OCI-M1 (cell line): ENCODE measurements at regions not wholly inside any gene's neighbourhood (a gene's known extent, or its start where the extent isn't known, plus 50 kb on each side); places are given as distances from the start of the nearest gene placed in this dataset.

ENCODE experiments used
- DNase-seq: peaks from one replicate; lab custom pipeline; 2025; lab: John Stamatoyannopoulos, UW

DNA sequence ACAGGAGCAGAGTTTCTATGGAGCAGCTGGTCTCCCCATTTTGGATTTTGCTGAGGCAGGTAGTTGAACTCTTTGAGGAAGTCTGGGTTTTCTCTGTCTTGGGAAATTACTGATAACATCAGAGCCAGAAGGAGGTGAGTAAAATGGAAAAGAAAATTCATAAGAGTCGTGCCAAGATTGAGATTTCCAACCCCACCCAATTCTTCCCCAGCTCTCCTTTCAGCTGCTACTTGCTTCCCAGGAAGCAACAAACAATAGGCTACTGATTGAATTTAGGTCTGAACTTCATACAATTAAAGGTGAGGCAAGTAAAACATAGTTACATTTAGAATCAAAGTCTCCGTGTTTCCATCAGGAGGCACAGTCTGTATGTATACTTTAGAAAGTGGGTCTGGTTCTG is 54.6 kb upstream of the EOLA2 start:
- no peak for DNase-seq

DNA sequence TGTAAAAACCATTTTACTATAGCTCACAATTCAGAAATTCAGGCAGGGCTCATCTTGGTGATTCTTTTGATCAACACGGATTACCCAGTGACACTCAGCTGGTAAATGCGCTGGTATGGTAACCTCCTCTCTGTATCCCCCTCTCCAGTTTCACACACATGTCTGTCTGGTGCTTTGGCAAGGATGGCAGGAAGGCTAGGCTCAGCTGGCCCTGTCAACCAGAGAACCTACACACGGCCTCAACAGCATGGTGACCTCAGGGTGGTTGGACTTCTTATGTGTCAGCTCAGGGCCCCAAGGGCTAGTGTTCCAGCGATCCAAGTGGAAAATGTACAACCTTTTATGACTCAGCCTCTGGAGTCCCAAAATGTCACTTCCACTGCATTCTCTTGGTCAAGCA is 55.7 kb upstream of the EOLA2 start:
- DNase-seq = no peak

DNA sequence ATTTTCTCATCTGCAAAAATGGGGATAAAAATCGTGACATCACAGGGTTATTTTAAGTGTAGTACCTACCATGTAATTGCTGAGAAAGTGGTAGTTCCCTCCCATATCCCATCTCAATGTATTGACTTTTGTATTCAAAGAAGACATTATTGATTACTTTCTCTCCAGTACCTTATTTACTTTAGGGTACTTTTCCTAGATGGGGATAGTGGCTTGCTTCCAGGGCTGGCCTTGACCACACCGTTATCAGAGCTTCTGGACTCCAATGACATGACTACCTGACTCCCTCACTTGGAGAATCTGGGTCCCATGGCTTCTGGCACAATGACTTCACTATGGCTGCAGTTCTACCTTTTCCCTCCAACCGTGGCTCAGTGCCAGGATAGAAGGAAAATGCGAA is 58.2 kb upstream of the EOLA2 start:
- DNase-seq = no peak

DNA sequence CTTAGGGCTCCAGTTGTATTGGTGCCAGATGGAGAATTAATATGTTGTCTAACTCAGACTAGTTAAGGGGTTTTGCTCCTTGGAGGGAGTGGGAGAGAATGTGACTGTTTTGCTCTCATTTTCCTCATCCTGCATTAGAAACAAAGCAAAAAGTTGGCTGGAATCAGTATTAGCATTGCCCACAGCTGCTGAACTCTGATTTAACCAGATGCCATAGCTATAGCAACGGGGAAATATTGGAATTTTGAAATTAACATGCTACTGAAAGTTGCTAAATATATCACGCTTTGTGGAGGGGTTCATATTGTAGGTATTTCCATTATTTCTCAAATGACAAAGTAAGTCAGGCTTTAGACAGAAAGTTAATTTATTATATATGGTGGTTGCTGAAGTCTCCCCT is 66.7 kb upstream of the EOLA2 start:
- no peak for DNase-seq

DNA sequence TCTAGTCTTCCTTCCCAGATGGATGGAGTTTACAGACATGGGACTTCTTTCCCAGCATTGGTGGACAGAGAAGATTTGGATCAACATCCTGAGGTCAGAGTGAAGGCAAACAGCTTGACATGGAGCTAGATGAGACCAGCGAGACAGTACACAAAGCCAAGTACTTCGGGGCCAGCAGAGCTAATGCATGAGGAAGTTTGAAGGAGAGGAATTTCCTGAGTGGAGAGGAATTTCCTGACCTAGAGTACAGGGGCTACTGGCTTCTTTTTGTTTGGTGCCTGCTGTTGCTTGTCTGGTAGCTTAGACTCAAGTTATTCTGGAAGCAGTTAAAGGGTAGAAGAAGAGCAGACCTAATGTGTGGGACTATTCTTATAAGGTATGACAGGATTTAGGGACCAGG is 69.1 kb upstream of the EOLA2 start:
- DNase-seq = no peak

DNA sequence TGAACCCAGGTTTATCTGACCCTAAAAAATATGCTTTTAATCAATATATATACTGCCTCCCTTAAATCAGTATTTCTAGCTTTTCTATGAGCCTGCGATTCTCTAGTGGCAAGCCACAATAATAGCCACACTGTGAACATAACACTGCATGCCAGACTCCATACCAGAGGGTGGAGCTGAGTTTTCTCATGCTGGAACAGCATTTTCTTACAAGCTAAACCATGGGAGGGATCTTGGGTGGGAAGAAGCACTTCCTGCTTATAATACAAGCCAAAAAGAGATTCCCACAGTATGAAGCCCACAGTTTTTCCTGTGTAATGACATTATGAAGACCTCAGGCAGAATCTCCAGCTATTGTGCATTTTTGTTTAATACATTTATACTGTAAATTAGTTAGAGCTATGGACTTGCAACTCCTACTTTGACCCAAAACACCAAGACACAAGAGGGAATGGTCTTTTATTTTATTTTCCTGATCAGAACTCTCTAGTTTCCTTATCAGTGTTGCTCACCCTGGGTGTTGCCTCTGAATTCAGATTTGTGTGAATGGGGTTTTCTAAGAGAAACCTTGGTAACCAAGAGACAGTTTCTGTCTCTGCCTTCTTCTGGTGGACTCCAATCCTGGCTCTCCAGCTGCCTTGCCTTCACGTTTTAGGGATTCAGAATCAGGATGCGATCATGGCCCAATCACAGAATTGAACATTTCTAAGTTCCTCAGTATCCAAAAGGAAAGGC is 74.5 kb upstream of the EOLA2 start:
- DNase-seq = no peak

- no peak for DNase-seq
These were observed 76.2 kb upstream of the EOLA2 start for GRCh38 chrX:150014525-150014924.

DNA sequence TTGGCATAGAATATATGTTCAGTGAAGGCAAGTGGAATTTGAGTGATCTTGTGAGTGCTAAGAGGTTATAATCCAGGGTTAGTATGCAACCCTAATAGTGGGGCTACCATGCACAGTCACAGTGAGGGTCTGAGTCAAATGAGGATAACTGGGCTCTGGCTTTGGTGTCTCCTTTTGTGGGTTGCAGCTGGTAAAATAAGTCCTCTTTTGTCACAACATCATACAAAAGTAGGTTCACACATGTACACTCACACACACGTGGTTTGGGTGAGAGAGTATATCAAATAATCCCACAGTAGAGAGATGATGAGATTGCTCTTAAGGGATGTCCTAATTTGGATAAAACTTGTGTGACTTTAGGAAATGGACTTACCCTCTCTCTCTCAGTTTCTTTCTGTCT is 79.6 kb upstream of the EOLA2 start:
- no peak for DNase-seq

GRCh38 chrX:150018931-150019361 is 80.7 kb upstream of the EOLA2 start:
- DNase-seq = no peak

DNA sequence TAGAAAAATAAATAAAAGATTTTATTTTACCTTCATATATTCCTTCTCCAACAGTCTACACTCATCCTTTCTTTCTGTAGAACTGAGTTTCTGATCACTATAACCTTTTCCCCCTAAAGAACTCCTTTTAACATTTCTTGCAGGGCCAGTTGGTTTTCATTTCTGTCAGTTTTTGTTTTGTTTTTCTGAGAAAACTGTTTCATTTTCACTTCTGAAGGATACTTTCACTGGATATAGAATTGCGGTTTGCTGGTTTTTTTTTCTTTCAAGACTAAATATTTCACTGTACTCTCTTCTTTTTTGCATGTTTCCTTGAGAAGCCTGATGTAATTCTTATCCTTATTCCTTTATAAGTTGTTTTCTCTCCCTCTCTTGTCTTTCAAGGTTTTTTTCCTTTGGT is 90.4 kb upstream of the EOLA2 start:
- DNase-seq = peak; percentile 54

GRCh38 chrX:150032742-150033141 is 94.5 kb upstream of the EOLA2 start:
- no peak for DNase-seq

DNA sequence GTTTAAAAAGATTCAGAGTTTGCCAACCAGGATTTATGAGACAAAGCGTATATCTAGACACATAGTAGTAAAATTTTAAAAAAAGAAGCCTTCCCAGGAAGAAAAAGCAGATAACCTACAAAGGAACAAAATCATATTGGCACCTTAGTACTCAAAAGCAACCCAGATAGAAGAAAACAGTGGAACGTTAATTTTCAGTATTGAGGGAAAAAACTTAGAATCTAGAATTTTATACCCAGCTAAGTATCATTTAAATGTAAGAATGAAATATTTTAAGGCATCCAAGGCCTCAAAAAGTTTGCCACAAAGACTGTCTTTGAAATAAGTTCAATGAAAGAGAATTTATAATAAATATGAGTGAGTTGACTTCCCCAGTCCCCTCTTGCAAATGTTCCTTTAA is 96.5 kb upstream of the EOLA2 start:
- DNase-seq = no peak

DNA sequence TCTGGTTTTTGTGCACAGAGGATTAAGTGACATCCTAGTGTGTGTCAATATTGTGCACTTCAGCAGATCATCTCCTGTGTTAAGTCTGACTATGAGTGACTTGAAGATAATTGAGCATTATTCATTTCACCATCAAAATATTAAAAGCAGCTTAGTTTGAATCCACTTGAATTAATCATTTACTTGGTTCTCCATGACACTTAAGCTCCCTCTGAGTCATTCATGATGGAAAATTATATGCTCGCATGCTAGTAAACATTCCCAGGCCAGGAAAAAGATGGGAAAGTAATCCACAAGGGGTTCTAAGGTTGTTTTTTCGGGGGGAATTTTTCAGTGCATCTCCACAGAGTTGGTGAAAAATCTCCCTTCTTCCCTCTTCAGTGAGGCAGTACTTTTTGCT is 97.2 kb upstream of the EOLA2 start:
- no peak for DNase-seq

- DNase-seq = no peak
These were observed 97.9 kb upstream of the EOLA2 start for GRCh38 chrX:150036181-150036580.

GRCh38 chrX:150036641-150037040 is 98.3 kb upstream of the EOLA2 start:
- DNase-seq = no peak

GRCh38 chrX:150037041-150037440 is 98.8 kb upstream of the EOLA2 start:
- no peak for DNase-seq

GRCh38 chrX:150038315-150038714 is 100.0 kb upstream of the EOLA2 start:
- no peak for DNase-seq

DNA sequence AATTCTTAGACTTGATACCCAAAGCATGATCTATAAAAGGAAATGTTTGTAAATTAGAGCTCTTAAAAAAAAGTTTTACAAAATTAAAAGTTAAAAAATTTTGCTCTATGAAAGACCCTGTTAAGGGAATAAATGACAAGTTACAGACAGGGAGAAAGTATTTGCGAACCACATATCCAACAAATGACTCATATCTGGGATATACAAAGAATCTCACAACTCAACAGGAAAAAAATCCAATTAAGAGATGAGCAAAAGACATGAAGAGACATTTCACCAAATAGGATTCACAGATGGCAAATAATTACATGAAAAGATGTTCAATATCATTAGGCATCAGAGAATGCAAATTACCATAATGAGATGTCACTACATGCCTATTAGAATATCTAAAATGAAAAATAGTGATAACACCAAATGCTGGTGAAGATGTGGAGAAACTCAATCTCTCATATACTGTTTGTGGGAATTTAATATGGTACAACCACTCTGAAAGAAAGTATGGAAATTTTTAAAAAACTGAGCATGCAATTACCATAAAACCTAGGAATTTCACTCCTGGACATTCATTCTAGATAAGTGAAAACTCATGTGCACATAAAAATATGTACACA is 100.8 kb upstream of the EOLA2 start:
- DNase-seq = no peak

GRCh38 chrX:150041208-150041607 is 102.9 kb upstream of the EOLA2 start:
- DNase-seq = no peak

DNA sequence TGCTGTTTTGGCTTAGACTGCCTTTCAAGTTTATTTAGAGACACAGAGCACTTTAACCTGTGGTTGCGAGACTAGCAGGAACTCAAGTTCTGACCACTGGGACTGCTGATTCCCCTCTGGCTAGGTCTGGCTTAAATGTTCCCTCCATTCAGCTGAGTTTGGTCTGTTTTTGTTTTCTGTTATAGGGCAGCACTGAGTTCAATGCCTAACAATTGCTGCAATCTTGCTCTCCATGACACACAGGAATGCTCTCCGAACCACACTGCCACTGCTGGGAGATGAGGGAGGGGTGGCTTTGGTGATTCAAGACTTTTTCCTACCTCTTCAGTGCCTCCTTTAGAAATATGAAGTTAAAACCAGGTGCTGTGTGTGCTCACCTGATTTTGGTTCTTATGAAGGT is 106.3 kb upstream of the EOLA2 start:
- no peak for DNase-seq

- DNase-seq = no peak
These were observed 109.5 kb upstream of the EOLA2 start for GRCh38 chrX:150047818-150048217.

DNA sequence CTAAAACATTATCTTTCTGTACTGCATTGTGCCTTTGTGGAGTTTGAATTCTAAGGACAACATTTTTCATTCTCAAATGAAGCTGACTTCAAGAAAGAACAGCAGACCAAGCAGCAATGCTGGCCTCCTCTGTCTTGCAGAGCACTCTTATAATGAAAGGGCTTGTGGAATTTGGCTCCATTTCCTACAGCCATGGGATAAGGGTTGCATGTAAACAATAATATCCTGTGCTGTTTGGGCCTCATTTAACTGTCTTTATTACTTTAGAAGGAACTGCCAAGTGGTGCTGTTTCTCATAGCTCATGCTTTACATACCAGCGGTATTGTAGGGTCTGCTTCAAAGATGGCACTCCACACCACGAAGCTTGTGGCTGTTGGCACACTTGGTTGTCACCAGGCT is 111.4 kb upstream of the EOLA2 start:
- DNase-seq = no peak

- no peak for DNase-seq
These were observed 112.1 kb upstream of the EOLA2 start for GRCh38 chrX:150050387-150050786.

GRCh38 chrX:150051096-150051495 is 112.8 kb upstream of the EOLA2 start:
- DNase-seq = no peak
